ENCODE measurements at regions not wholly inside any gene's neighbourhood (a gene's known extent, or its start where the extent isn't known, plus 50 kb on each side); places are given as distances from the start of the nearest gene placed in this dataset.

GRCh38 chr15:77712438-77712837 is 79.7 kb upstream of the LINGO1 start:
- H3K36me3 ChIP-seq (ENCODE audit: control insufficient read depth in 2 of 2, extremely low read depth in 1 of 2, insufficient read depth in 1 of 2, low read length in 1 of 2) = no peaks in the 10 kb centered on the region
- Mint-ChIP-seq H3K4me1 (peaks cover 0 to 6% (median 0%) of the 10 kb centered on the region in 3 donors), H3K9me3 (no peaks in the 10 kb centered on the region), H3K27ac (no peak overlapping the region), H3K27me3 (peaks cover 28 to 31% of the 10 kb centered on the region in 2 donors), H3K36me3 (no peaks in the 10 kb centered on the region), H3K4me3 (no peak overlapping the region)
- H3K9me3 ChIP-seq = no peaks in the 10 kb centered on the region
- ChIA-PET POLR2A (no interaction called here), CTCF (no interaction called here)
- no peak overlapping the region for H3K4me3 ChIP-seq (ENCODE audit: control insufficient read depth in 1 of 2, extremely low read depth in 1 of 2, low read length in 1 of 2)
- H3K4me1 ChIP-seq (ENCODE audit: control insufficient read depth in 1 of 2, extremely low read depth in 1 of 2, insufficient read depth in 2 of 2, low read length in 2 of 2) = no peaks in the 10 kb centered on the region
- WGBS (ENCODE audit: insufficient coverage) = 53% methylated on average over 2 of the region's 4 CpGs
- ATAC-seq (replicated peaks in 1 of 4) = no peak
- H3K27me3 ChIP-seq (replicated peaks in 1 of 2; ENCODE audit: control insufficient read depth in 2 of 2, extremely low read depth in 1 of 2, insufficient read depth in 2 of 2, low read length in 1 of 2) = peaks cover 0 to 27% of the 10 kb centered on the region in 2 experiments
- H3K27ac ChIP-seq (ENCODE audit: low read length) = no peak overlapping the region
- DNase-seq = no peak

- Mint-ChIP-seq H3K9me3 (no peaks in the 10 kb centered on the region), H3K36me3 (no peaks in the 10 kb centered on the region), H3K4me1 (no peaks in the 10 kb centered on the region), H3K4me3 (no peak overlapping the region), H3K27me3 (peaks cover 19 to 21% of the 10 kb centered on the region in 2 donors), H3K27ac (no peak overlapping the region)
- DNase-seq = no peak
- Histone ChIP-seq H3K27ac (ENCODE audit: low read length) (no peak overlapping the region), H3K4me1 (ENCODE audit: control insufficient read depth in 1 of 2, extremely low read depth in 1 of 2, insufficient read depth in 2 of 2, low read length in 2 of 2) (no peaks in the 10 kb centered on the region), H3K4me3 (ENCODE audit: control insufficient read depth in 1 of 2, extremely low read depth in 1 of 2, low read length in 1 of 2) (no peak overlapping the region), H3K9me3 (no peaks in the 10 kb centered on the region), H3K36me3 (ENCODE audit: control insufficient read depth in 2 of 2, extremely low read depth in 1 of 2, insufficient read depth in 1 of 2, low read length in 1 of 2) (no peaks in the 10 kb centered on the region), H3K27me3 (replicated peaks in 1 of 2; ENCODE audit: control insufficient read depth in 2 of 2, extremely low read depth in 1 of 2, insufficient read depth in 2 of 2, low read length in 1 of 2) (peaks cover 0 to 34% of the 10 kb centered on the region in 2 experiments)
- ChIA-PET CTCF (no interaction called here), POLR2A (no interaction called here)
- 82% methylated on average over 11 of the region's 13 CpGs for WGBS (ENCODE audit: insufficient coverage)
- ATAC-seq (replicated peaks in 1 of 4) = no peak
These were observed 77.9 kb upstream of the LINGO1 start for GRCh38 chr15:77710637-77711036.

- ATAC-seq (replicated peaks in 1 of 4) (no peak), DNase-seq (no peak)
- Histone ChIP-seq H3K27me3 (replicated peaks in 1 of 2; ENCODE audit: control insufficient read depth in 2 of 2, extremely low read depth in 1 of 2, insufficient read depth in 2 of 2, low read length in 1 of 2) (peaks cover 0 to 34% of the 10 kb centered on the region in 2 experiments), H3K36me3 (ENCODE audit: control insufficient read depth in 2 of 2, extremely low read depth in 1 of 2, insufficient read depth in 1 of 2, low read length in 1 of 2) (no peaks in the 10 kb centered on the region), H3K27ac (ENCODE audit: low read length) (no peak overlapping the region), H3K4me3 (ENCODE audit: control insufficient read depth in 1 of 2, extremely low read depth in 1 of 2, low read length in 1 of 2) (no peak overlapping the region), H3K4me1 (ENCODE audit: control insufficient read depth in 1 of 2, extremely low read depth in 1 of 2, insufficient read depth in 2 of 2, low read length in 2 of 2) (no peaks in the 10 kb centered on the region), H3K9me3 (no peaks in the 10 kb centered on the region)
- WGBS (ENCODE audit: insufficient coverage) = 75% methylated on average over 10 of the region's 10 CpGs
- Mint-ChIP-seq H3K27ac (no peak overlapping the region), H3K27me3 (peaks cover 16% of the 10 kb centered on the region in 2 donors), H3K9me3 (no peaks in the 10 kb centered on the region), H3K4me1 (no peaks in the 10 kb centered on the region), H3K36me3 (no peaks in the 10 kb centered on the region), H3K4me3 (no peak overlapping the region)
- CTCF ChIA-PET = no interaction called here
- POLR2A ChIA-PET = no interaction called here
These were observed 77.5 kb upstream of the LINGO1 start for GRCh38 chr15:77710206-77710605.

GRCh38 chr15:77709135-77709886 is 76.6 kb upstream of the LINGO1 start:
- Mint-ChIP-seq H3K4me1 (no peaks in the 10 kb centered on the region), H3K27ac (no peak overlapping the region), H3K27me3 (peaks cover 11 to 14% of the 10 kb centered on the region in 2 donors), H3K4me3 (no peak overlapping the region), H3K36me3 (no peaks in the 10 kb centered on the region), H3K9me3 (no peaks in the 10 kb centered on the region)
- H3K27me3 ChIP-seq (replicated peaks in 1 of 2; ENCODE audit: control insufficient read depth in 2 of 2, extremely low read depth in 1 of 2, insufficient read depth in 2 of 2, low read length in 1 of 2) = peaks cover 0 to 33% of the 10 kb centered on the region in 2 experiments
- ChIA-PET POLR2A (no interaction called here), CTCF (interaction anchor here in 1 of 2 donors (0.6 kb wide), 1 partner anchor 192 kb away, joined by 3 read pairs; no protein-coding TSS in a partner anchor)
- WGBS (ENCODE audit: insufficient coverage) = 80% methylated on average over 9 of the region's 10 CpGs
- H3K4me3 ChIP-seq (ENCODE audit: control insufficient read depth in 1 of 2, extremely low read depth in 1 of 2, low read length in 1 of 2) = no peak overlapping the region
- no peaks in the 10 kb centered on the region for H3K36me3 ChIP-seq (ENCODE audit: control insufficient read depth in 2 of 2, extremely low read depth in 1 of 2, insufficient read depth in 1 of 2, low read length in 1 of 2)
- no peaks in the 10 kb centered on the region for H3K9me3 ChIP-seq
- ATAC-seq (replicated peaks in 1 of 4) (no peak), DNase-seq (no peak)
- H3K27ac ChIP-seq (ENCODE audit: low read length) = no peak overlapping the region
- H3K4me1 ChIP-seq (ENCODE audit: control insufficient read depth in 1 of 2, extremely low read depth in 1 of 2, insufficient read depth in 2 of 2, low read length in 2 of 2) = no peaks in the 10 kb centered on the region

- Histone ChIP-seq H3K4me1 (ENCODE audit: control insufficient read depth in 1 of 2, extremely low read depth in 1 of 2, insufficient read depth in 2 of 2, low read length in 2 of 2) (no peaks in the 10 kb centered on the region), H3K27ac (ENCODE audit: low read length) (no peak overlapping the region), H3K9me3 (no peaks in the 10 kb centered on the region), H3K4me3 (ENCODE audit: control insufficient read depth in 1 of 2, extremely low read depth in 1 of 2, low read length in 1 of 2) (no peak overlapping the region), H3K27me3 (replicated peaks in 1 of 2; ENCODE audit: control insufficient read depth in 2 of 2, extremely low read depth in 1 of 2, insufficient read depth in 2 of 2, low read length in 1 of 2) (peaks cover 0 to 41% of the 10 kb centered on the region in 2 experiments), H3K36me3 (ENCODE audit: control insufficient read depth in 2 of 2, extremely low read depth in 1 of 2, insufficient read depth in 1 of 2, low read length in 1 of 2) (no peaks in the 10 kb centered on the region)
- 65% methylated on average over 3 of the region's 5 CpGs for WGBS (ENCODE audit: insufficient coverage)
- H3K36me3 Mint-ChIP-seq = no peaks in the 10 kb centered on the region
- ATAC-seq (replicated peaks in 1 of 4) (no peak), DNase-seq (no peak)
- no peak overlapping the region for H3K27ac Mint-ChIP-seq
- H3K27me3 Mint-ChIP-seq = peaks cover 5 to 10% of the 10 kb centered on the region in 2 donors
- no peaks in the 10 kb centered on the region for H3K9me3 Mint-ChIP-seq
- H3K4me1 Mint-ChIP-seq = no peaks in the 10 kb centered on the region
- ChIA-PET CTCF (no interaction called here), POLR2A (no interaction called here)
- no peak overlapping the region for H3K4me3 Mint-ChIP-seq
These were observed 74.0 kb upstream of the LINGO1 start for GRCh38 chr15:77706482-77707244.

- Mint-ChIP-seq H3K9me3 (peaks cover 0 to 5% (median 0%) of the 10 kb centered on the region in 3 donors), H3K27ac (no peak overlapping the region), H3K36me3 (no peaks in the 10 kb centered on the region), H3K27me3 (peaks cover 10% of the 10 kb centered on the region in 2 donors), H3K4me1 (no peaks in the 10 kb centered on the region), H3K4me3 (no peak overlapping the region)
- DNase-seq (no peak), ATAC-seq (replicated peaks in 1 of 4) (no peak)
- ChIA-PET POLR2A (no interaction called here), CTCF (no interaction called here)
- H3K27ac ChIP-seq (ENCODE audit: low read length) = no peak overlapping the region
- H3K4me3 ChIP-seq (ENCODE audit: control insufficient read depth in 1 of 2, extremely low read depth in 1 of 2, low read length in 1 of 2) = no peak overlapping the region
- no peaks in the 10 kb centered on the region for H3K36me3 ChIP-seq (ENCODE audit: control insufficient read depth in 2 of 2, extremely low read depth in 1 of 2, insufficient read depth in 1 of 2, low read length in 1 of 2)
- no peaks in the 10 kb centered on the region for H3K9me3 ChIP-seq
- 31% methylated on average over 4 of the region's 5 CpGs for WGBS (ENCODE audit: insufficient coverage)
- peaks cover 0 to 57% of the 10 kb centered on the region in 2 experiments for H3K27me3 ChIP-seq (replicated peaks in 1 of 2; ENCODE audit: control insufficient read depth in 2 of 2, extremely low read depth in 1 of 2, insufficient read depth in 2 of 2, low read length in 1 of 2)
- no peaks in the 10 kb centered on the region for H3K4me1 ChIP-seq (ENCODE audit: control insufficient read depth in 1 of 2, extremely low read depth in 1 of 2, insufficient read depth in 2 of 2, low read length in 2 of 2)
These were observed 69.7 kb upstream of the LINGO1 start for GRCh38 chr15:77702211-77702957.

Data from T-cell (primary cell).